HEK293 (cell line): ENCODE measurements at regions not wholly inside any gene's neighbourhood (a gene's known extent, or its start where the extent isn't known, plus 50 kb on each side); places are given as distances from the start of the nearest gene placed in this dataset.
A peak's percentile ranks its signal among the peaks of the same experiment; 100 is the strongest.

Source experiments
- CTCF ChIA-PET: fragments of 350-600 bp; formaldehyde crosslinking; extraction: SDS; loops from one replicate; lab custom pipeline; 2021; ENCODE audit warnings: antibody characterized with exemption; lab: Yijun Ruan, JAX
- POLR2A ChIA-PET: fragments of 300-600 bp; formaldehyde crosslinking; extraction: SDS; loops from one replicate; lab custom pipeline; 2020; ENCODE audit warnings: antibody characterized with exemption, inconsistent platforms; lab: Yijun Ruan, JAX
- H3K27ac ChIP-seq: fragments of 200-500 bp; sonication (Bioruptor generic); 2 replicates; pipeline ENCODE4 v1.5.1; 2014; ENCODE audit warnings: low read depth, low read length, control low read depth, inconsistent platforms; ENCODE audit errors: extremely low read depth
- H3K36me3 ChIP-seq, 2 experiments: fragments of 200-500 bp in 1 of 2; sonication (Bioruptor generic) in 1 of 2; 1 replicate in 1 of 2; 2 replicates in 1 of 2; pipeline ENCODE4 v1.5.1; 2014 to 2017; ENCODE audit warnings: inconsistent platforms in 2 of 2, low read length in 2 of 2; ENCODE audit not compliant: control insufficient read depth in 2 of 2, insufficient read depth in 1 of 2
- H3K4me1 ChIP-seq: fragments of 200-500 bp; sonication (Bioruptor generic); 2 replicates; pipeline ENCODE4 v1.5.1; 2014; ENCODE audit warnings: mild to moderate bottlenecking, low read length, inconsistent platforms; ENCODE audit not compliant: control insufficient read depth, insufficient read depth
- H3K4me3 ChIP-seq: 2 replicates; pipeline ENCODE4 v1.5.1; 2011; ENCODE audit warnings: low read depth, mild to moderate bottlenecking, control low read depth, low read length, moderate library complexity
- H3K9me3 ChIP-seq: fragments of 200-500 bp; sonication (Bioruptor generic); 2 replicates; pipeline ENCODE4 v1.5.1; 2014; ENCODE audit warnings: low read depth, low read length, inconsistent platforms; ENCODE audit not compliant: control insufficient read depth, insufficient read depth
- BCL11B ChIP-seq: fragments of 450-650 bp; formaldehyde crosslinking; IDR thresholded peaks from 2 replicates; pipeline ENCODE4 v1.5.1; 2016; ENCODE audit warnings: low read depth, missing biosample characterization, missing genetic modification characterization
- BCL6B ChIP-seq: fragments of 450-650 bp; formaldehyde crosslinking; IDR thresholded peaks from 2 replicates; pipeline ENCODE4 v1.5.1; 2017; ENCODE audit warnings: missing biosample characterization, missing genetic modification characterization
- FEZF1 ChIP-seq: fragments of 450-650 bp; formaldehyde crosslinking; IDR thresholded peaks from 2 replicates; pipeline ENCODE4 v1.5.1; 2016; ENCODE audit warnings: missing biosample characterization, missing genetic modification characterization
- MEIS1 ChIP-seq: sonication (generic); formaldehyde crosslinking; IDR thresholded peaks from 2 replicates; pipeline ENCODE4 v1.8.1; 2022; ENCODE audit warnings: missing genetic modification reagents, mild to moderate bottlenecking, borderline replicate concordance
- OSR2 ChIP-seq: fragments of 450-650 bp; formaldehyde crosslinking; IDR thresholded peaks from 2 replicates; pipeline ENCODE4 v1.5.1; 2016; ENCODE audit warnings: missing biosample characterization, missing genetic modification characterization
- OVOL3 ChIP-seq: fragments of 450-650 bp; formaldehyde crosslinking; IDR thresholded peaks from 2 replicates; pipeline ENCODE4 v1.5.1; 2016; ENCODE audit warnings: missing biosample characterization, missing genetic modification characterization
- PBX3 ChIP-seq: sonication (generic); formaldehyde crosslinking; IDR thresholded peaks from 2 replicates; pipeline ENCODE4 v1.8.1; 2022; ENCODE audit warnings: mild to moderate bottlenecking, moderate library complexity, missing genetic modification reagents
- PRDM6 ChIP-seq: fragments of 450-650 bp; formaldehyde crosslinking; IDR thresholded peaks from 2 replicates; pipeline ENCODE4 v1.5.1; 2017; ENCODE audit warnings: missing biosample characterization, missing genetic modification characterization
- RBAK ChIP-seq: fragments of 450-650 bp; formaldehyde crosslinking; IDR thresholded peaks from 2 replicates; pipeline ENCODE4 v1.5.1; 2016; ENCODE audit warnings: missing biosample characterization, missing genetic modification characterization
- REST ChIP-seq: fragments of 450-650 bp; formaldehyde crosslinking; IDR thresholded peaks from 2 replicates; pipeline ENCODE4 v1.5.1; 2016; ENCODE audit warnings: missing biosample characterization, missing genetic modification characterization
- TCF7L2 ChIP-seq: IDR thresholded peaks from 2 replicates; pipeline ENCODE4 v1.6.1; 2011; ENCODE audit warnings: low read depth, mild to moderate bottlenecking, inconsistent platforms, low read length, moderate library complexity, borderline replicate concordance
- ZBTB17 ChIP-seq: fragments of 450-650 bp; formaldehyde crosslinking; IDR thresholded peaks from 2 replicates; pipeline ENCODE4 v1.5.1; 2016; ENCODE audit warnings: missing biosample characterization, missing genetic modification characterization
- ZBTB20 ChIP-seq: fragments of 450-650 bp; formaldehyde crosslinking; IDR thresholded peaks from 2 replicates; pipeline ENCODE4 v1.5.1; 2016; ENCODE audit warnings: missing biosample characterization, missing genetic modification characterization
- ZBTB44 ChIP-seq: fragments of 450-650 bp; IDR thresholded peaks from 2 replicates; pipeline ENCODE4 v1.5.1; 2018; ENCODE audit warnings: missing biosample characterization, mild to moderate bottlenecking, missing genetic modification characterization
- ZFHX2 ChIP-seq: fragments of 450-650 bp; formaldehyde crosslinking; conservative IDR thresholded peaks from 2 replicates; pipeline ENCODE4 v1.5.1; 2016; ENCODE audit warnings: missing biosample characterization, missing genetic modification characterization
- ZNF121 ChIP-seq: fragments of 450-650 bp; formaldehyde crosslinking; IDR thresholded peaks from 2 replicates; pipeline ENCODE4 v1.5.1; 2016; ENCODE audit warnings: missing biosample characterization, missing genetic modification characterization
- ZNF280D ChIP-seq: fragments of 450-650 bp; formaldehyde crosslinking; IDR thresholded peaks from 2 replicates; pipeline ENCODE4 v1.5.1; 2016; ENCODE audit warnings: missing biosample characterization, missing genetic modification characterization
- ZNF292 ChIP-seq: fragments of 450-650 bp; formaldehyde crosslinking; IDR thresholded peaks from 2 replicates; pipeline ENCODE4 v1.5.1; 2016; ENCODE audit warnings: low read depth, missing biosample characterization, missing genetic modification characterization, borderline replicate concordance
- ZNF473 ChIP-seq: fragments of 450-650 bp; formaldehyde crosslinking; IDR thresholded peaks from 2 replicates; pipeline ENCODE4 v1.5.1; 2017; ENCODE audit warnings: missing biosample characterization, missing genetic modification characterization
- ZNF544 ChIP-seq: fragments of 450-650 bp; formaldehyde crosslinking; IDR thresholded peaks from 2 replicates; pipeline ENCODE4 v1.5.0; 2017; ENCODE audit warnings: missing biosample characterization, missing genetic modification characterization
- ZNF610 ChIP-seq: fragments of 450-650 bp; formaldehyde crosslinking; IDR thresholded peaks from 2 replicates; pipeline ENCODE4 v1.5.1; 2016; ENCODE audit warnings: missing biosample characterization, missing genetic modification characterization, borderline replicate concordance
- ZNF843 ChIP-seq: fragments of 450-650 bp; formaldehyde crosslinking; IDR thresholded peaks from 2 replicates; pipeline ENCODE4 v1.5.1; 2016; ENCODE audit warnings: missing biosample characterization, missing genetic modification characterization
- ZSCAN23 ChIP-seq: fragments of 450-650 bp; formaldehyde crosslinking; IDR thresholded peaks from 2 replicates; pipeline ENCODE4 v1.5.1; 2016; ENCODE audit warnings: missing biosample characterization, missing genetic modification characterization
- ZXDB ChIP-seq: fragments of 450-650 bp; formaldehyde crosslinking; IDR thresholded peaks from 2 replicates; pipeline ENCODE4 v1.5.1; 2016; ENCODE audit warnings: missing biosample characterization, missing genetic modification characterization

GRCh38 chr5:93891491-93892480 is 150.4 kb upstream of the POU5F2 start (continued):
- TF ChIP-seq ZNF610 (tag by site-specific recombination), result no peak
- TF ChIP-seq ZBTB17 (tag by site-specific recombination), result peak; percentile 70
- TF ChIP-seq ZNF544, result no peak
- TF ChIP-seq ZNF121, result no peak
- no peak for TF ChIP-seq BCL6B (tag by site-specific recombination)
- no peak for TF ChIP-seq ZNF843 (tag by site-specific recombination)
- TF ChIP-seq BCL11B (tag by site-specific recombination), result no peak
- TF ChIP-seq ZXDB, result no peak
- no peak for TF ChIP-seq ZBTB20 (tag by site-specific recombination)
- peak; percentile 54 for TF ChIP-seq PRDM6 (tag by site-specific recombination)
- TF ChIP-seq REST (tag by site-specific recombination), result 0 out of 2 replicates have a peak, but pooled peaks have one; percentile 26
- TF ChIP-seq ZBTB44 (tag by site-specific recombination), result peak; percentile 3; the same call in 1 of the 2 replicates
- TF ChIP-seq RBAK (tag by site-specific recombination), result no peak
- no peak for TF ChIP-seq ZNF473 (tag by site-specific recombination)
- TF ChIP-seq ZNF292 (tag by site-specific recombination), result no peak
- no peak for TF ChIP-seq TCF7L2
- TF ChIP-seq OVOL3 (tag by site-specific recombination), result no peak
- no peak for TF ChIP-seq ZSCAN23 (tag by site-specific recombination)

- ChIA-PET CTCF (no interaction called here), POLR2A (no interaction called here)
- no peak overlapping the region for H3K4me3 ChIP-seq
- TF ChIP-seq OSR2 (tag by site-specific recombination), result peak; percentile 42
- TF ChIP-seq ZFHX2 (tag by site-specific recombination), result peak; percentile 27
- no peak for TF ChIP-seq ZNF280D (tag by site-specific recombination)
- no peak for TF ChIP-seq MEIS1 (CRISPR knock-in tag)
- TF ChIP-seq FEZF1 (tag by site-specific recombination), result peak; percentile 60
- TF ChIP-seq PBX3 (CRISPR knock-in tag), result no peak
Measured at GRCh38 chr5:93890657-93891056, 149.3 kb upstream of the POU5F2 start.

More at GRCh38 chr5:93890657-93891056, 149.3 kb upstream of the POU5F2 start:
- Histone ChIP-seq H3K27ac (no peak overlapping the region), H3K36me3 (no peaks in the 10 kb centered on the region), H3K4me1 (peaks cover 15% of the 10 kb centered on the region), H3K9me3 (no peaks in the 10 kb centered on the region)
